Dendritic cell treated with granulocyte-macrophage colony-stimulating factor and Interleukin-4, amounts not matched to agents 40 ng/mL and 50 ng/mL, for 4 days (primary cell): ENCODE measurements at regions not wholly inside any gene's neighbourhood (a gene's known extent, or its start where the extent isn't known, plus 50 kb on each side); places are given as distances from the start of the nearest gene placed in this dataset.

Experiments
- H3K27ac Mint-ChIP-seq: one replicate; pipeline ENCODE4 v1.8.0; 2022; ENCODE audit warnings: mild to moderate bottlenecking, mixed read lengths
- H3K27me3 Mint-ChIP-seq: one replicate; pipeline ENCODE4 v1.8.0; 2022; ENCODE audit warnings: mild to moderate bottlenecking, mixed read lengths
- H3K36me3 Mint-ChIP-seq: one replicate; pipeline ENCODE4 v1.8.0; 2022; ENCODE audit warnings: low read depth, mixed read lengths
- H3K4me1 Mint-ChIP-seq: one replicate; pipeline ENCODE4 v1.8.0; 2022; ENCODE audit warnings: low read depth, mixed read lengths
- H3K4me3 Mint-ChIP-seq: one replicate; pipeline ENCODE4 v1.8.0; 2022; ENCODE audit warnings: mild to moderate bottlenecking, moderate library complexity, mixed read lengths
- H3K9me3 Mint-ChIP-seq: one replicate; pipeline ENCODE4 v1.8.0; 2022; ENCODE audit warnings: mixed read lengths
- intact Hi-C: fragments of 100-400 bp; cut with micrococcal nuclease; formaldehyde crosslinking; loops from one replicate; pipeline ENCODE4 v1.15.0; 2022

- no peaks in the 10 kb centered on the region for H3K4me1 Mint-ChIP-seq
- H3K27ac Mint-ChIP-seq: no peak overlapping the region
- no peak overlapping the region for H3K4me3 Mint-ChIP-seq
- no peaks in the 10 kb centered on the region for H3K36me3 Mint-ChIP-seq
- H3K27me3 Mint-ChIP-seq: peaks cover 8% of the 10 kb centered on the region
- H3K9me3 Mint-ChIP-seq: no peaks in the 10 kb centered on the region
- intact Hi-C loops: no loop called here
Measured at GRCh38 chr6:3522561-3523260, 65.9 kb upstream of the SLC22A23 start.

- Mint-ChIP-seq H3K27ac (no peak overlapping the region), H3K27me3 (peaks cover 8% of the 10 kb centered on the region)
Measured at GRCh38 chr6:3520281-3521230, 63.7 kb upstream of the SLC22A23 start.

GRCh38 chr6:3518356-3519190, 61.7 kb upstream of the SLC22A23 start:
- H3K9me3 Mint-ChIP-seq: no peaks in the 10 kb centered on the region
- no peak overlapping the region for H3K4me3 Mint-ChIP-seq
- H3K27ac Mint-ChIP-seq: no peak overlapping the region
- intact Hi-C loops: no loop called here
- peaks cover 5% of the 10 kb centered on the region for H3K4me1 Mint-ChIP-seq
- H3K36me3 Mint-ChIP-seq: no peaks in the 10 kb centered on the region
- peaks cover 8% of the 10 kb centered on the region for H3K27me3 Mint-ChIP-seq

More at GRCh38 chr6:3520281-3521230, 63.7 kb upstream of the SLC22A23 start:
- no peak overlapping the region for H3K4me3 Mint-ChIP-seq
- peaks cover 5% of the 10 kb centered on the region for H3K4me1 Mint-ChIP-seq
- H3K9me3 Mint-ChIP-seq: no peaks in the 10 kb centered on the region
- no peaks in the 10 kb centered on the region for H3K36me3 Mint-ChIP-seq
- intact Hi-C loops: no loop called here

DNA sequence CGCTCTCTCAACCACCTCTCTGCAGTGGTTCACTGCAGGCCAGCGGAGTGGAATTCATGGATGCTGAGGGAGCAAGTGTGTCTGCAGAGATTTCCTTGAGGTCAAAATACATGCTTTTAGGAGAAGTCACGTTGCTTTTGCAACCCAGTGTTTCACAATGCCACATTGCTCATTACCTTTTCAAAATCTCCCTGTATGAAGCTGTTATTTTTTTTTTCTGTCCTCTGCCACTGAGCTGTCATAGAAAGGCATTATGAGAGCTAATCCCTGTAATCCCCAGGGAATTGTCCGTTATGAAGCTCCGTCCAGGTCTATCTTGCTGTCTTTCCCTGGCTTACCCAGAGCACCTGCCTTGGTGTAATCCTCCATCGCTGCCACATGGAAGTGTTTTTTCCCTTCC, 60.5 kb upstream of the SLC22A23 start:
- Mint-ChIP-seq H3K4me3 (no peak overlapping the region), H3K27ac (no peak overlapping the region), H3K36me3 (no peaks in the 10 kb centered on the region), H3K27me3 (peaks cover 5% of the 10 kb centered on the region), H3K9me3 (no peaks in the 10 kb centered on the region), H3K4me1 (peaks cover 5% of the 10 kb centered on the region)
- intact Hi-C loops: no loop called here

GRCh38 chr6:3516092-3516491, 59.2 kb upstream of the SLC22A23 start:
- intact Hi-C loops: no loop called here
- Mint-ChIP-seq H3K9me3 (no peaks in the 10 kb centered on the region), H3K36me3 (no peaks in the 10 kb centered on the region), H3K4me1 (peaks cover 5% of the 10 kb centered on the region), H3K27ac (no peak overlapping the region), H3K27me3 (peaks cover 6% of the 10 kb centered on the region), H3K4me3 (no peak overlapping the region)

DNA sequence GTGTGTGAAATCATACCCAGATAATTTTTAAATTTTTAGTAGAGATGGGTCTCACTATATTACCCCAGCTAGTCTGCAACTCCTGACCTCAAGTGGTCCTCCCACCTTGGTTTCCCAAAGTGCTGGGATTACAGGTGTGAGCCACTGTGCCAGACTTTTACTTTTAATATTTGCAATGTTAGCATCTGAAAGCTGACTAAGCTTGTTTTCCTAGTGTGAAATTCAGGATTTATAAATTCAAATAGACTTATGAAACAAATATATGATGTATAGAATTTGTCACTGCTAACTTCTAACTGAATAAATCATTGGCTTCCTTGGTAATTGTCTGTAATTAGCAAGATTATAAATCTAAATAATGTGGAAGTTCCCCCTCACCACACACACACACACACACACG, 58.8 kb upstream of the SLC22A23 start:
- Mint-ChIP-seq H3K27me3 (peaks cover 8% of the 10 kb centered on the region), H3K36me3 (no peaks in the 10 kb centered on the region), H3K4me1 (peaks cover 5% of the 10 kb centered on the region), H3K27ac (no peak overlapping the region), H3K4me3 (no peak overlapping the region), H3K9me3 (no peaks in the 10 kb centered on the region)
- intact Hi-C loops: no loop called here

DNA sequence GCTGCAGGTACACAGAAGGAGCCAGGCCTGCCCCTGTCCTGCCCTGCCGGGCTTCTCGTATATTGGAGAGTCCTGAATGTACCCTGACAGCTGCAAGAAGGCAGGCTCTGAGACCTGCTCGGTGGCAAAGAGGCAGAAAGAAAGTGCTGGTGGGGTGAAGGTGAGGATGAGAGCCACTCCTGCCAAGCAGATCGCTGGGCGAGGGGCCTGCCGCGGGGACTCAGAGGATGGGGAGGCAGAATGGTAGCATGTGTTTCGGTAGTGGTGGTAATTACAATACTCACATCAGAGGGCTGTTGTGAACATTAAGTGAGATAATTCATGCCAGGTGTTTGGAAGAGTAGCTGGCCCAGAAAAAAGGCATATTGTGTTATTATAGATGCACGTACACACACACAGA, 56.6 kb upstream of the SLC22A23 start:
- Mint-ChIP-seq H3K4me1 (peaks cover 5% of the 10 kb centered on the region), H3K27me3 (peaks cover 6% of the 10 kb centered on the region), H3K4me3 (no peak overlapping the region), H3K9me3 (no peaks in the 10 kb centered on the region), H3K36me3 (no peaks in the 10 kb centered on the region), H3K27ac (no peak overlapping the region)
- intact Hi-C loops: no loop called here

GRCh38 chr6:3512832-3513231, 56.0 kb upstream of the SLC22A23 start:
- Mint-ChIP-seq H3K4me3 (no peak overlapping the region), H3K4me1 (peaks cover 5% of the 10 kb centered on the region), H3K27me3 (peaks cover 6% of the 10 kb centered on the region), H3K9me3 (no peaks in the 10 kb centered on the region), H3K36me3 (no peaks in the 10 kb centered on the region), H3K27ac (no peak overlapping the region)
- intact Hi-C loops: no loop called here

DNA sequence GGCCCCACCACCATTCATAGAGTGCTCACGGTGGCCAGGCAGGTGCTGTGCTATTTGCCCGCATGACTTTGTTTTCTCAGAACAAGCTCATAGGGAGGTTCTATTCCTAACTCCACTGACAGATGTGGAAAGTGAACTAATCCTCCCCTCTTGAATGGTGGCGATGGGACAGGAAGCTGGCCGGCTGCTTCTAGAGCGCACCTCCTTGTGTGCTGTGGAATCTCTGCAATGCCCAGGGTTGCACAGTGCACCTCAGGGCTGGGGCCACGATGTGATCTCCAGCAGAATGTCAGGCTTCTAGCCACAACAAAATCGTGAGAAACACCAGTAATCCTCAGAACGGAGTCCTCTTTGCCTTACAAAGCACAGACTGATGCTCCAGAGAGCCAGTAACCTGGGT, 53.8 kb upstream of the SLC22A23 start:
- Mint-ChIP-seq H3K4me1 (peaks cover 6% of the 10 kb centered on the region), H3K27me3 (peaks cover 6% of the 10 kb centered on the region), H3K36me3 (no peaks in the 10 kb centered on the region), H3K9me3 (no peaks in the 10 kb centered on the region), H3K27ac (no peak overlapping the region), H3K4me3 (no peak overlapping the region)
- intact Hi-C loops: loop anchor here (1.0 kb wide), 1 partner anchor 231 kb away; no protein-coding TSS in a partner anchor

GRCh38 chr6:3510178-3510577, 53.3 kb upstream of the SLC22A23 start:
- intact Hi-C loops: no loop called here
- no peak overlapping the region for H3K27ac Mint-ChIP-seq
- no peaks in the 10 kb centered on the region for H3K9me3 Mint-ChIP-seq
- peaks cover 6% of the 10 kb centered on the region for H3K27me3 Mint-ChIP-seq
- no peak overlapping the region for H3K4me3 Mint-ChIP-seq
- no peaks in the 10 kb centered on the region for H3K36me3 Mint-ChIP-seq
- H3K4me1 Mint-ChIP-seq: peaks cover 6% of the 10 kb centered on the region

DNA sequence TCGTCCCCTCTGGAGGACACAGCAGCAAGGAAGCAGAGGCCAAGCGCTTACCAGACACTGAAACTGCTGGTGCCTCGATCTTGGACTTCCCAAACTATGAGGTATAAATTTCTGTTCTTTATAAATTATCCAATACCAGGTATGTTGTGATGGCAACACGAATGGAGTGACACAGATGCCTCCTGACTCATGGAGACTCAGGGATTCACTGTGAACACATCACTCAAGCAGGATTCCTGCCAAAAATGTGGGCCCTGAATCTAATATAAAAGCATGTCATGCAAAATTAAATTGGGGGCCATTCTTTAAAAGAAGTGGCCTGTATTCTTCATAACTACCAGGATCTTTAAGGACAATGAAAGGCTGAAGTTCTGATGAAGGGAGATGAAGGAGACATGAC, 52.5 kb upstream of the SLC22A23 start:
- Mint-ChIP-seq H3K4me1 (peaks cover 6% of the 10 kb centered on the region), H3K9me3 (peaks cover 5% of the 10 kb centered on the region), H3K4me3 (no peak overlapping the region), H3K27ac (no peak overlapping the region), H3K36me3 (no peaks in the 10 kb centered on the region), H3K27me3 (peaks cover 10% of the 10 kb centered on the region)
- intact Hi-C loops: no loop called here

DNA sequence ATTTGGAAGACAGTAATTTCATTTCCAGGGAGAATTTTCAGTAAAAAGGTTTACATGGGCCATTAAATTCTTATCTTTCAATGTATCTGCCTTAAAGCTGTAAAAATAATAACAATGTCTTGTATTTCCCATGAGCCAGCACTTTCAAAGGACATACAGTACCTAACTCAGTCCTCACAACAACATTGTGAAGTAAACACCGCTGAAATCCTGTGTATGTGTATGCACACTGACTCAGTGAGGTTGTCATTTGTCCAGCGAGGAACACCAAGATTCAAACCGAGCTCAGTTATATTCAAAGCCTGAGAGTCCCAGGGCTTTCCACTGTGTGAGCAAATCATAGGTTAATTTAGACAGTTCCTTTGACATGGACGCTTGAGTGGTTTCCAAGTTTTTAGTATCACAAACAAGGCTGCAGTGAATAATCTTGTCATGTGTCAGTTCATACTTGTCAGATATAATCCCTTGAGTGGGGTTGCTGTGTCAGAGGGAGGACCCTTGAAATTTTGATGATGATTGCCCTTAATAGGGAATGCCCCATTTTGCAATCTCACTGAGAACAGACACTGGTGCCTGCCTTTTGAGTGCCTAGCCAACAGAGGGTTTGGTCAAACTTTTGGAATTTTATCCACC, 50.0 kb upstream of the SLC22A23 start:
- peaks cover 15% of the 10 kb centered on the region for H3K27me3 Mint-ChIP-seq
- H3K36me3 Mint-ChIP-seq: no peaks in the 10 kb centered on the region
- peaks cover 5% of the 10 kb centered on the region for H3K9me3 Mint-ChIP-seq
- intact Hi-C loops: no loop called here
- H3K27ac Mint-ChIP-seq: peak overlapping the region; percentile 11
- H3K4me1 Mint-ChIP-seq: peaks cover 19% of the 10 kb centered on the region
- H3K4me3 Mint-ChIP-seq: no peak overlapping the region
